ENCODE measurements at regions not wholly inside any gene's neighbourhood (a gene's known extent, or its start where the extent isn't known, plus 50 kb on each side); places are given as distances from the start of the nearest gene placed in this dataset.
A peak's percentile ranks its signal among the peaks of the same experiment; 100 is the strongest.
"Not testable (repeated sequence)": the region's sequence is repeated elsewhere in the genome, so short reads cannot be mapped to it uniquely, and the experiment has no call there.

DNA sequence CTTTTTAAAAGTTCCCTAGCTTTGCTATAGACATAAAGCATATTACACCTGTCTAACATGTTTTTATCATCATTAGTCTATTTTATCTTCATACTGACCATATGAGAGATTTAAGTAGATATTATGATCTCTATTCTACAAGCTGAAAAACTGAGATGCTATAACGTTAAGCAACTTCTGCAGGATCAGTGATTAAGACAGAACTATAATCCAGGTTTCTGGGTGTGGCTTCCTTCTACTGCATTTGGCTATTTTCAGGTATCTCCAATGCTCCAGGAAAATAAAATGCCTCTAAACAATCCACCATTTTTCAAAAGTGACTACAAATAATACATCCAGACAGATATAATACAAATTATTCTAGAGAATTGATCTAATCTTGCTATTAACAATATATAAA is 53.4 kb downstream of the RGS2 start:
- no peak for DNase-seq (ENCODE audit: low spot score)

DNA sequence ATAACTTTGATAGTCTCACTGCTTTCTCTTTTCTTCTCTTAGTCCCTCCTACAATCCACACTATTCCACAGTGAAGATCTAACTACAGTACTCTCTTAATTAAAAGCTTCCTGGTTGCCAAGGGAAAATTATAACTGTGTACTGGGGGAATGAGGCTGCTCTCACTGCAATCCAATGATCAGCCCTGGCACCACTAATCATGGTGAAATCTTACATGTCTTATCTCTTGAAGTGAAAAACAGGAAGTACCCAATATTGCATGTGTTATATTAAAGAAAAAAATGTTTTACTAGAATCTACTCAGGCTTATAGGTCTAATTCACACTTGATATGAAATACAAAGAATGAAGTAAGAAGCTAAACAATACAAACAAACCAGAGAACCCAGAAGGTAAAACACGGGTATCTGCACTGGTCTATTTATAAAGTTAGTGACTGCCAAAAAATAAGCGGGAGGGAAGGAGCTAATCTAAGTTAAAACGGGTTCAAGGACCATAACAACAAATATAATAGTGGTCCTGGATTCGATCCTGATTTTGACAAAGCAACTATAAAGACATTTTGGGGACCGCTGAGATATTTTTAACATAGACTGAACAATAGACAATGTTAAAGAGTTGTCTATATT is 57.5 kb downstream of the RGS2 start:
- no peak for DNase-seq (ENCODE audit: low spot score)

- no peak for DNase-seq (ENCODE audit: low spot score)
Observed at GRCh38 chr1:192867180-192867579, 58.3 kb downstream of the RGS2 start.

- no peak for DNase-seq (ENCODE audit: low spot score)
Observed at GRCh38 chr1:192869308-192869940, 60.6 kb downstream of the RGS2 start.

- DNase-seq (ENCODE audit: low spot score): no peak
Observed at GRCh38 chr1:192872010-192872409, 63.2 kb downstream of the RGS2 start.

- DNase-seq (ENCODE audit: low spot score): no peak
Observed at GRCh38 chr1:192873836-192874235, 65.0 kb downstream of the RGS2 start.

- no peak for DNase-seq (ENCODE audit: low spot score)
Observed at GRCh38 chr1:192876633-192877032, 67.8 kb downstream of the RGS2 start.

DNA sequence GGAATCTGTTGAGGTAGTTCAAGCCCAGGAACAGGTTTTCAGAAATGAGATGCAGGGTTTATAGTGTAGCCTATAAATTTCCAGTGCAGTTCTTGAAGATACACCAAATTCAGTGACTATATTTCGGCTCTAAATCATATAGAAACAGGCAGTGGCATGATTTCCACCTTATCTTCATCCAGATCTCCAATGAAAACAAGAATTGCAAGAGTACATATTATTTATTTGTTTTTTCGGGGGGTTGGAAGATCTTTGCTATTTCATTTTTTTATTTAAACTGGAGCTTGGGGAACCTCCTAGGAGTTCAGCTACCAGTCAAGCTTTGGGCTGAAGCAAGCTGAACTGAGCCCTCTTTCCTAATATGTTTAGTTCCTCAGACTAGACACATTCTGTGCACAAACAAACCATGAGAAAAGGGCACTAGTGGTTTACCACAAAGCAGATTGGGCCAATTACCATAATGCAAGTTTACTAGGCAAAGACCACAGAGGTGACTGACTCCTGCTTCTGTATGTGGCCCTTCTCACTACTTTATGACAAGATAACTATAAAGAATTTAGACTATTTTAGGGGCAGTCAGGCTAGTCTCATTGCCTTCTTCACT is 68.5 kb downstream of the RGS2 start:
- DNase-seq (ENCODE audit: low spot score): no peak

GRCh38 chr1:192878249-192878648 is 69.4 kb downstream of the RGS2 start:
- DNase-seq (ENCODE audit: low spot score): peak; percentile 10

- DNase-seq (ENCODE audit: low spot score): no peak
Observed at GRCh38 chr1:192879406-192879805, 70.6 kb downstream of the RGS2 start.

DNA sequence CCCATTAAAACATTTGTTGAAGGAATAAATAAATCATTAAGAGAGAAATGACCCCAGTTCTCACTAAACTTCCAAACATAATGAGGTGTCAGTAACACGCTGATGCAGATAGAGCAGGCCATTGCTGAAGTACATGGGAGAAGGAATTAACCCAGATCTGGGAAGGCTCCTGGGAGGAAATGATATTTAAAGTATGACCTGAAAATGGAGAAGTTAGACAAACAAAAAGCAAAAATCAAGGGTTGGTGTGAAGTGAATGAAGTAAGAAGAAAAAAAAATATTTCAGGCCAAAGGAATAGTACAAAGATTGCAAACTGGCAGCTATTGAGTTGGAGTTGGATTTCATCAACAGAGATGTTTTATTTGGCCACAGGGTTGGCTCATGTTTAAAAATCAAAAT is 71.4 kb downstream of the RGS2 start:
- no peak for DNase-seq (ENCODE audit: low spot score)

DNA sequence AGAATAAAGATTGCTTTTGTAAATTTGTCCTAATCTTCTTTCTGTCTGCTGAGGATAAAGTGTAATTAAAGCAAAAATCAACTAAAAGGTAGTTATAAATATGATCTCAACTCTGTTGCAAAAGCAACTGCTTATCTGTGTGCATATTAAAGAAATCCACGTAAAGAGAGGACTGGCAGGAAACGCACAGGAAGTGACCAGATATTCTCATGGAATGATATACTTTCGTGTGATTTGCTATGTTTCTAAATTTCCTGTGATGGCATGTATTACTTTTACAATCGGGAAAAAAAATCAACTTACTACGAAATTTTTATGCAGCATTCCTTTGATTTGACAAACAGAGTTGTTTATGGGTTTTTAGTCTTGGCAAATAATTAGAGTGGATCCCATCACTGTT is 75.4 kb downstream of the RGS2 start:
- DNase-seq (ENCODE audit: low spot score): no peak

- not testable (repeated sequence) for DNase-seq (ENCODE audit: low spot score)
Observed at GRCh38 chr1:192885387-192885786, 76.5 kb downstream of the RGS2 start.

DNA sequence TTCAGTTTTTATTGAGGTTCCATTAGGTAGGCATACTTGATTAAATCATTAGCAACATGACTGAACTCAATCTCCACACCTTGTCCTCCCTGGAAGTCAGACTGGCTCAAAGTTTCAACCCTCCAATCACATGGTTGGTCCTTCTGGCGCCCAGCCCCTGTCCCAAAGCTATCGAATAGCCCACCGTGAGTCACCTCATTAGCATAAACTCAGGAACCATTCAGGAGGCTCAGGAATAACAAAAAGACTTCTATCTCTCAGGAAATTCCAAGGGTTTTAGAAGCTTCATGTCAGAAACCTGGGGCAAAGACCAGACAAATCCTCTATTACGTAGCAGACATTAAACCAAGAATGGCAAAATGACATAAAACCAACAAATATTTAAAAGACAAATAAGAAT is 78.6 kb downstream of the RGS2 start:
- DNase-seq (ENCODE audit: low spot score): no peak

DNA sequence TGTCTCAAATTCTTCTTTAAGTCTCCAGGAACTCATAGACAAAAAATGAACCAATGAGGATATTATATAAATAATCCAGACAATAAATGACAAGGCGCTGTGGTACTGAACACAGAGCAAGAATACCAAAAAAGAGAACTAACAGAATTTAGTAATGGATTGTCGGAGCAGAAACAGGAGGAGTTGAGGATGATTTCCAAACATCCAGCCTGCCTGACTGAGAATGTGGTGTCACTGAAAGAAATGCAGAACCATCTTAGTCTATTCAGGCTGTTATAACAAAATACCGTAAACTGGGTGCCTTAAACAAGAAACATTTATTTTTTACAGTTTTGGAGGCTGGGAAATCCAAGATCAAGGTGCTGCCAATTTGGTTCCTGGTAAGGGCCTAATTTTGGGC is 79.7 kb downstream of the RGS2 start:
- no peak for DNase-seq (ENCODE audit: low spot score)

GRCh38 chr1:192889082-192889481 is 80.2 kb downstream of the RGS2 start:
- DNase-seq (ENCODE audit: low spot score): no peak

GRCh38 chr1:192890134-192890533 is 81.3 kb downstream of the RGS2 start:
- no peak for DNase-seq (ENCODE audit: low spot score)

DNA sequence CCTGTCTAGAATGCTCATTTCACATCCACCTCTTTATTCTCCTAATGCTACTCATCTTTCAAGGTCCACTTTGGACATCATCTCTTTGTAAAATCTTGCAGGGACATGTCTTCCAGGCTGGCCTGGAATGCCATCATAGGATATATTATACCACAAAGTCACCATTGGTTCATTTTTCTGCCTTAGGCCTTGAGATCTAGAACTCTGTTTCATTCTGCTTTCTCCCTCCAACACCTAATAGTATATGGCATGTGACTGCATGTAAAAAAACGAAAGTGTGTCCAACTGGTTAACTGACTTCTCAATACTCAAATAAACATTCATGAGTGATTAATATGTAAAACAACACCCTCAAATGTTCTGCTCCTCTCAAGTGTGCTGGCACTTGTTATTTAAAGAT is 84.1 kb downstream of the RGS2 start:
- no peak for DNase-seq (ENCODE audit: low spot score)

- DNase-seq (ENCODE audit: low spot score): not testable (repeated sequence)
Observed at GRCh38 chr1:192895487-192895886, 86.6 kb downstream of the RGS2 start.

GRCh38 chr1:192896376-192896775 is 87.5 kb downstream of the RGS2 start:
- DNase-seq (ENCODE audit: low spot score): no peak

DNA sequence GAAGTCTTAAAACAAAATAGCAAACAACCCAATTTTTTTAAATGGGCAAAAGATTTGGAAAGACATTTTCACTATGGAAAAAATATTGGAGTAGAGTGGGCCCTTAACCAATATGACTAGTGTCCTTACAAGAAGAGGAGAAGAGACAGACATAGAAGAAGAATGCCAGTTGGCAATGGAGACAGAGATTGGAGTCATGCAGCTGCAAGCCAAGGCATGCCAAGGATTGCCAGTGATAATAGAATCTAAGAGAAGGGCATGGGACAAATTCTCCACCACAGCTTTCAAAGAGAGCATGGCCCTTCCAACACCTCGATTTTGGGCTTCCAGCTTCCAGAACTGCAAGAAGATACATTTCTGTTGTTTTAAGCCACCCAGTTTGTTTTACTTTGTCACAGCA is 92.7 kb downstream of the RGS2 start:
- no peak for DNase-seq (ENCODE audit: low spot score)

DNA sequence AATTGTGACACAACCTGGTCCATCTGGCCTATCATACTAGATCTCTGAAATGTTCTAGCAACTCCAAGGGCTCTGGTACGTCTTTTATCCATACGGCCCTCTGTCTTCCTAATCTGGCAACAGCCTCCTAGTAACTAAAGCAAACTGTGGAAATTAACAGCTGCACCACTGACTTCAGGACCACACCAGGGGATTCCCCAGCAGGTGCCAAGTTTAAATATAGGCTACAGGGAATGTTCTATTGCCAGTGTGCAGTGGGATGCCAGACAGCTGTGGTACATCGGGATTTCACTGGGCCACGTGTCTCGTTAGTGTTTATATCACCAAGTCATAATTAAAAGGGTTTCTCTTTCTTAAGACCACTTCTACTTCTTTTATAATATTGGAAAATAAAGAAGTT is 94.3 kb downstream of the RGS2 start:
- DNase-seq (ENCODE audit: low spot score): no peak

GRCh38 chr1:192904438-192904895 is 95.6 kb downstream of the RGS2 start:
- DNase-seq (ENCODE audit: low spot score): peak; percentile 75

GRCh38 chr1:192905049-192905448 is 96.2 kb downstream of the RGS2 start:
- DNase-seq (ENCODE audit: low spot score): no peak
